Ureter (tissue), 1 donor: ENCODE measurements at regions not wholly inside any gene's neighbourhood (a gene's known extent, or its start where the extent isn't known, plus 50 kb on each side); places are given as distances from the start of the nearest gene placed in this dataset.

Source experiments
- DNase-seq: peaks from one replicate; pipeline ENCODE4 v3.0.0-alpha.2; 2020; ENCODE audit warnings: low spot score
- donor health status: DM: yes; HTN: yes; CAD: no.

DNA sequence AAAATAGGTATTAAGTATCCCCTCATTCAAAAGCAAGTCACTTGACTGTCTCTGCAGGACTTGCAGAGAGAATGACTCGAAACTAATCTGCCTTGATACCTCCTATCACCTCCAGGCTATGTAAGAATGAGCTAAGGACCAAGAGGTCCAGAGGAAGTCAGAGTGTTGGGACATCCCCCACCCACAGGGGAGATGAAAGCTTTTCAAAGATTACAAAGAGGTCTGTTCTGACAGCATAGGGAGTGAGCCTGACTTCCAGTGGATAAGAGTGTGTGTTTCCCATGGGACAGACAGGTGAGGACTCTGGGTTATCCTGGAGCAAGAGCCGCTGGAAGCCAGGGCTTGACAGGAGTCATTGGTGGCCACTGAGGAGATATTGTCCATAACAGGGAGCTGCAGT, 85.0 kb upstream of the TACR1 start:
- DNase-seq = no peak

DNA sequence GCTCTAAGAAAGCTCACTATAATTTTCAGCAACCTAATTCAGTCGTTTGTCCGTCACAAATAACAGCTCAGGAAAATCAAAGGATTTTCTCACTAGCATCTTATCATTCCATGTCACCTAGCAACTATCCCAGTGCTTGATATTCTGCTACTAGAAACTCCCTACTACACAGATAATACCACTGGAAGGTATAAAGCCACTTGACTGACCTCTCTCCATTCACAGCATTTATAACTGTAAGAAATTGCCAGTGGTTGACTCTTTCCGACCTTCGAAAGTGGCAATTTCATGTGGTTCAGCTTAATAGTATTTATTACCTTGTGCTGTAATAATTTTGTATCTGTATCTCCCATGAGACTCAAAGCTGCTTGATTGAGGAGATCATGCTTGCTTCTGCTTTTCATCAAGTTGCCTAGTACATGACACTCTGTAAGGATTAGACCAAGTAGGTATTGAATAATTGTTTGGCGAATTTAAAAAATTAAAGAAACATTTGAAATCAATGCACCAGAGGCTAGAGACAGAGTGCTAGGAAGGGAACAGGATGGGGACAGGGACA, 79.6 kb upstream of the TACR1 start:
- DNase-seq = no peak

DNA sequence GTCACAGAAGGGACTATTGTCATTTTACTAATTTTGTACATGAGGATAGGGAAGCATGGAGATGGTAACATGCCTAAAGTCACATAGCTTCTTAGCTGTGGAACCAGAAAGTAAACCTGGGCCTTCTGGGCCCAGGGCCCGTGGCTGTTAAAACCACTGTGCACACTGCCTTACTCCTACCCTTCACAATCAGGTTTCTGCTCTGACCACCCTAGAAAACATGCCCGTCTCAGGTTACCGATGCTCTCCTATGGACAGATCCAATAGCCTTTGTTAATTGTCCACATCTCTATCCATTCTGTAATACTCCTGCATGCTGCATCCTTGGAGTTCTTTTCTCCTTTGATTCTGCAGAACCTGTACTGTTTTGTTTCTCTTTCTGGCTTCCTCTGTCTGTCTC, 79.0 kb upstream of the TACR1 start:
- DNase-seq = no peak

DNA sequence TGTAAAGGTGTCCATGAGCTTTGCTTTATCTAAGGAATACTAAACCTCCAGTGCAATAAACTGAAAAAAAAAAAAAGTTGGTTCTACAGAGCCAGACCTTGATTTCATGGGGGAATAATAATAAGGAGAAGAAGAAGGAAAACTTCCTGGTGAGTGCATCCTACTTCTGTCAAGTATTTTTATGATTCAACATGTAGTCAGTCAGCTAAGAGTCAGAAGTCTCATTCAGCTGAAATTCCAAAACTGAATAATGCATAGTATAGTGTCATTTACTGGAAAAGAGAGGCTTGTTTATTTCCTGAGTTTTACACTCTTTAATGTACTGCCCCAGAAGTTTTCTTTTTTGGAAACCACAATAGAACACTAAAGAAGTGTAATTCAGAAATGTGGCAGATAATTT, 77.8 kb upstream of the TACR1 start:
- no peak for DNase-seq

DNA sequence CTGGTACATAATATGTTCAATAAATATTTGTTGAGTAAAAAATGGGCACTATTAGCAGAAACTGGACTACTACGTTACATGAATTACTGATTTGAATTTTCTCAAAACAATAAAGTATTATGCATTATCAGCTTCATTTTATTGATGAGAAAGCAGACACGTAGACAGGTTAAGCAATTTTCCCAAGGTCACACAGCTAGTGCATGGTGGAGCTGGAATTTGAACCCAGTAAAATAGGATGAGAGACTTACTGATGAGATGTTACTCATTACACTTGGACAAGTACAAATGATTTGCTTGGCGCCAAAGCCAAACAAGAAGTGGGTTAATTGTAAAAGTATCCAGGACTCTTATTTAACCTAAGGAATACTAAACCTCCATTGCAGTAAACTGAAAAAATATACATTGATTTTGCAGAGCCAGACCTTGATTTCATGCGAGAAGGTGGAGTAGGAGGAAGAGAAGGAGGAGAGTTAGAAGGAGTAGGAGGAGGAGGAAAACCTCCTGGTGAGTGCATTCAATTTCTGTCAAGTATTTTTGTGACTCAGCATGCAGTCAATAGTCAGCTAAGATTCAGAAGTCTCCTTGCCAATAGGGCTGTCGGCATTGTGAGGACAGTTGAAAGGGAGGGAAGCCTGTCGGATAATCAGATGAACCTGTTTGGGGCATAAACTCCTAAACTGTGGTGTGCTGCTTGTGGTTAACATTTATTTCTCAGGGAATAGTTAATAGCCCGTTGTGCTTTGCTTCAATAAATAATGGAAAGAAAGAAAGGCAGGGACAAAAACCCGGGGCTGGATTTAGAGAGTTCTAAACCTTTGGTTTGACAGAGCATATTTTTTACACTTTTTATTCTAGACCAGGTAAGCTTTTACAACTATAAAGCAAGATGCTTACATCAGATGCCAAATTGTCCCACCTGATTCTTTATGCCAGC, 77.0 kb upstream of the TACR1 start:
- no peak for DNase-seq

GRCh38 chr2:75274936-75275335, 75.6 kb upstream of the TACR1 start:
- DNase-seq = no peak

GRCh38 chr2:75268112-75268511, 68.8 kb upstream of the TACR1 start:
- no peak for DNase-seq

DNA sequence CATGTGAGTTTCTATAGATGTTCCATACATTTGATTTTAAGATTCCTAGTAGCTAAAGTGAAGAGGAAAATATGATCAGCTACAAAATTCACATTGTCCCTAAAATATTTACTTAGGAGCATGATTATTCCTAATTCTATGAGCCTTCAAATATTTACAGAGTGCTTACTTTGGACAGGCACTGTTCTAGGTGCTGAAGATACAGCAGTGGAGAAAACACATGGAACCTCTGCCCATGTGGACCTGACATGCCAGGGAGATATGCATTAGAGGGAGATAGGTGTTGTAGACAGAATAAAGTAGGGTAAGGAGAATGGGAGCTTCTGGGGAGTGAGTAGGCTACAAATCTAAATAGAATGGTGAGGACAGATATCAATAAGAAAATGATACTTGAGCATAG, 62.6 kb upstream of the TACR1 start:
- no peak for DNase-seq

DNA sequence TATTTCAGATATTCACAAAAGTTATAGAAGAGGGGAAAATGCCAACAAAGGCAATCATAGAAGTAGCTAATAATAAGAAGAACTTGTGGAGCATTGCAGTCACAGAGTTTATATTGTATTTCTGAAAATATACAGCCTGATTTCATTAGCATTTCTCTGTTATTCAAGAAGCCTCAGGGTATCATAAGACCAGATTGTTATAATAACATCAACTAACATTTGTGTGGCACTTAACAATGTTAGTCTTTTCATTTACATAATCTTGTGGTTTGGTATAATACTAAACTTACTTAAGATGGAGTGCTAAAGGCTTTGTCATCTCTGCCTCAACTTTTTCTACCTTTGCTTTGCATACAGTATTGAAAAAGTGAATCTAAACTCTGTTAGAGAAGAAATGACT, 61.6 kb upstream of the TACR1 start:
- no peak for DNase-seq

GRCh38 chr2:75258620-75259019, 59.3 kb upstream of the TACR1 start:
- DNase-seq = no peak

DNA sequence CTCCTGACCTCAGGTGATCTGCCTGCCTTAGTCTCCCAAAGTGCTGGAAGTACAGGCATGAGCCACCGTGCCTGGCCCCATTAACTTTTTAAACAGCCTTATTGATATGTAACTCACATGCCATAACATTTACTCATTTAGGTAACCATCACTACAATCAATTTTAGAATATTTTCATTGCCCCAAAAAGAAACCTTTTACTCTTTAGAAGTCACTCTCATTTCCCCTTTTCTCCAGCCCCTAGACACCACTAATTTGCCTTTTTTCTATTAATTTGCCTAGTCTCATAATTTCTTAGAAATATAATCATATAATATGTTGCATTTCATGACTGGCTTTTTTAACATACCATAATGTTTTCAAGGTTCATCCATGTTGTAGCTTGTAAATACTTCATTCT, 57.2 kb upstream of the TACR1 start:
- no peak for DNase-seq

DNA sequence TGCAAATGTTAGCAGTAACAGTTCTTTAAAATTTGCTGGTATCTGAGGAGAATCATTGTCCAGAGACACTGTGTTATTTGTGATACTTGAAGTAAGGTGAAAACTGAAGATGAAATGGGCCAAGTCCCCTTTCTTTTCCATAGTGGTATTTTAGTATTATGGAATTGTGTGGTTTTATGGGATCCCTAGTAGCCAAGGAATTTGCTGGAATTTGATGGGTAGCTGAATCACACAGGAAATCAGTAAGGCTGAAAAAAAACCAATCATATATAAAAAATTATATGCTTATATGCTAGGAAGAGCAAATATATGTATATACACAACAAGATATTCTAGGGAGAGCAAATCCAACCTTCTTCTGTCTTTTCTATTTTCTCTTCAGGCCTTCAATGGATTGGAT, 54.2 kb upstream of the TACR1 start:
- no peak for DNase-seq

GRCh38 chr2:75251896-75252295, 52.6 kb upstream of the TACR1 start:
- no peak for DNase-seq
